Dendritic cell treated with granulocyte-macrophage colony-stimulating factor and Interleukin-4, amounts not matched to agents 40 ng/mL and 50 ng/mL, for 4 days (primary cell): ENCODE measurements at regions not wholly inside any gene's neighbourhood (a gene's known extent, or its start where the extent isn't known, plus 50 kb on each side); places are given as distances from the start of the nearest gene placed in this dataset.
"Not testable (repeated sequence)": the region's sequence is repeated elsewhere in the genome, so short reads cannot be mapped to it uniquely, and the experiment has no call there.

Experiments used
- H3K27ac Mint-ChIP-seq: one replicate; pipeline ENCODE4 v1.8.0; 2022; ENCODE audit warnings: mild to moderate bottlenecking, mixed read lengths
- H3K27me3 Mint-ChIP-seq: one replicate; pipeline ENCODE4 v1.8.0; 2022; ENCODE audit warnings: mild to moderate bottlenecking, mixed read lengths
- H3K36me3 Mint-ChIP-seq: one replicate; pipeline ENCODE4 v1.8.0; 2022; ENCODE audit warnings: low read depth, mixed read lengths
- H3K4me1 Mint-ChIP-seq: one replicate; pipeline ENCODE4 v1.8.0; 2022; ENCODE audit warnings: low read depth, mixed read lengths
- H3K4me3 Mint-ChIP-seq: one replicate; pipeline ENCODE4 v1.8.0; 2022; ENCODE audit warnings: mild to moderate bottlenecking, moderate library complexity, mixed read lengths
- H3K9me3 Mint-ChIP-seq: one replicate; pipeline ENCODE4 v1.8.0; 2022; ENCODE audit warnings: mixed read lengths
- intact Hi-C: fragments of 100-400 bp; cut with micrococcal nuclease; formaldehyde crosslinking; loops from one replicate; pipeline ENCODE4 v1.15.0; 2022

GRCh38 chr1:146686777-146687366, 251.3 kb upstream of the NBPF12 start:
- not testable (repeated sequence) for H3K36me3 Mint-ChIP-seq, H3K4me3 Mint-ChIP-seq

GRCh38 chr1:146683126-146683429, 255.0 kb upstream of the NBPF12 start:
- intact Hi-C loops, H3K36me3 Mint-ChIP-seq, H3K27ac Mint-ChIP-seq, H3K9me3 Mint-ChIP-seq, H3K4me1 Mint-ChIP-seq, H3K4me3 Mint-ChIP-seq, H3K27me3 Mint-ChIP-seq: not testable (repeated sequence)

More at GRCh38 chr1:146686777-146687366, 251.3 kb upstream of the NBPF12 start:
- intact Hi-C loops, H3K27ac Mint-ChIP-seq, H3K4me1 Mint-ChIP-seq, H3K27me3 Mint-ChIP-seq, H3K9me3 Mint-ChIP-seq: not testable (repeated sequence)

- H3K9me3 Mint-ChIP-seq, H3K36me3 Mint-ChIP-seq, H3K27me3 Mint-ChIP-seq, H3K4me1 Mint-ChIP-seq, H3K4me3 Mint-ChIP-seq, intact Hi-C loops, H3K27ac Mint-ChIP-seq: not testable (repeated sequence)
These were observed 255.6 kb upstream of the NBPF12 start for GRCh38 chr1:146682227-146683125.

- H3K27ac Mint-ChIP-seq, H3K27me3 Mint-ChIP-seq, H3K9me3 Mint-ChIP-seq, H3K36me3 Mint-ChIP-seq, H3K4me1 Mint-ChIP-seq, H3K4me3 Mint-ChIP-seq, intact Hi-C loops: not testable (repeated sequence)
These were observed 264.3 kb upstream of the NBPF12 start for GRCh38 chr1:146673729-146674299.

- H3K27me3 Mint-ChIP-seq, H3K27ac Mint-ChIP-seq, H3K4me1 Mint-ChIP-seq, H3K9me3 Mint-ChIP-seq, H3K36me3 Mint-ChIP-seq, H3K4me3 Mint-ChIP-seq, intact Hi-C loops: not testable (repeated sequence)
These were observed 265.5 kb upstream of the NBPF12 start for GRCh38 chr1:146672608-146673007.

- H3K27ac Mint-ChIP-seq, intact Hi-C loops, H3K27me3 Mint-ChIP-seq, H3K36me3 Mint-ChIP-seq, H3K9me3 Mint-ChIP-seq, H3K4me3 Mint-ChIP-seq, H3K4me1 Mint-ChIP-seq: not testable (repeated sequence)
These were observed 266.5 kb upstream of the NBPF12 start for GRCh38 chr1:146671588-146671987.

- H3K27me3 Mint-ChIP-seq, H3K4me1 Mint-ChIP-seq, intact Hi-C loops, H3K27ac Mint-ChIP-seq, H3K36me3 Mint-ChIP-seq, H3K4me3 Mint-ChIP-seq, H3K9me3 Mint-ChIP-seq: not testable (repeated sequence)
These were observed 267.1 kb upstream of the NBPF12 start for GRCh38 chr1:146670832-146671566.

- intact Hi-C loops, H3K27ac Mint-ChIP-seq, H3K9me3 Mint-ChIP-seq, H3K4me1 Mint-ChIP-seq, H3K36me3 Mint-ChIP-seq, H3K4me3 Mint-ChIP-seq, H3K27me3 Mint-ChIP-seq: not testable (repeated sequence)
These were observed 271.8 kb upstream of the NBPF12 start for GRCh38 chr1:146666275-146666674.

- H3K4me3 Mint-ChIP-seq, H3K4me1 Mint-ChIP-seq, H3K36me3 Mint-ChIP-seq, H3K9me3 Mint-ChIP-seq, H3K27me3 Mint-ChIP-seq, intact Hi-C loops, H3K27ac Mint-ChIP-seq: not testable (repeated sequence)
These were observed 277.9 kb upstream of the NBPF12 start for GRCh38 chr1:146660242-146660641.

- intact Hi-C loops, H3K27me3 Mint-ChIP-seq, H3K27ac Mint-ChIP-seq, H3K4me3 Mint-ChIP-seq, H3K9me3 Mint-ChIP-seq, H3K36me3 Mint-ChIP-seq, H3K4me1 Mint-ChIP-seq: not testable (repeated sequence)
These were observed 281.6 kb upstream of the NBPF12 start for GRCh38 chr1:146656356-146657060.

- H3K4me1 Mint-ChIP-seq, H3K27me3 Mint-ChIP-seq, H3K4me3 Mint-ChIP-seq, H3K36me3 Mint-ChIP-seq, H3K27ac Mint-ChIP-seq, H3K9me3 Mint-ChIP-seq, intact Hi-C loops: not testable (repeated sequence)
These were observed 283.4 kb upstream of the NBPF12 start for GRCh38 chr1:146654763-146655162.

GRCh38 chr1:146645978-146646604, 292.0 kb upstream of the NBPF12 start:
- H3K36me3 Mint-ChIP-seq, H3K4me1 Mint-ChIP-seq, H3K27ac Mint-ChIP-seq, H3K4me3 Mint-ChIP-seq, H3K9me3 Mint-ChIP-seq, H3K27me3 Mint-ChIP-seq, intact Hi-C loops: not testable (repeated sequence)

GRCh38 chr1:146641534-146641933, 296.6 kb upstream of the NBPF12 start:
- H3K9me3 Mint-ChIP-seq, H3K4me3 Mint-ChIP-seq, H3K36me3 Mint-ChIP-seq, H3K4me1 Mint-ChIP-seq, intact Hi-C loops, H3K27ac Mint-ChIP-seq, H3K27me3 Mint-ChIP-seq: not testable (repeated sequence)

GRCh38 chr1:146640671-146641070, 297.5 kb upstream of the NBPF12 start:
- H3K4me3 Mint-ChIP-seq, H3K36me3 Mint-ChIP-seq, intact Hi-C loops, H3K4me1 Mint-ChIP-seq, H3K27me3 Mint-ChIP-seq, H3K27ac Mint-ChIP-seq, H3K9me3 Mint-ChIP-seq: not testable (repeated sequence)
